ENCODE measurements at regions not wholly inside any gene's neighbourhood (a gene's known extent, or its start where the extent isn't known, plus 50 kb on each side); places are given as distances from the start of the nearest gene placed in this dataset.

- Histone ChIP-seq H2AFZ (ENCODE audit: low read length) (no peak overlapping the region), H3K27ac (ENCODE audit: low read depth, low read length) (no peak overlapping the region), H4K8ac (ENCODE audit: extremely low read depth, insufficient read depth, low read length) (no peak overlapping the region), H3K18ac (ENCODE audit: extremely low read depth, low read length) (no peak overlapping the region), H4K20me1 (replicated peaks in 1 of 2; ENCODE audit: control insufficient read depth in 1 of 2, insufficient read depth in 2 of 2, low read length in 2 of 2) (no peaks in the 10 kb centered on the region), H3K79me1 (ENCODE audit: low read depth, low read length) (no peaks in the 10 kb centered on the region), H3K36me3 (ENCODE audit: control insufficient read depth in 2 of 4, insufficient read depth in 4 of 4, low read length in 3 of 4) (no peaks in the 10 kb centered on the region), H4K91ac (replicated peaks; ENCODE audit: insufficient read length, low read length) (no peak overlapping the region), H3K14ac (ENCODE audit: insufficient read length) (no peak overlapping the region), H3K9me3 (ENCODE audit: insufficient read depth in 2 of 2, low read depth in 1 of 2, low read length in 1 of 2) (no peaks in the 10 kb centered on the region), H3K4ac (replicated peaks; ENCODE audit: insufficient read length, low read depth, low read length) (no peak overlapping the region), H3K4me2 (ENCODE audit: insufficient read depth in 1 of 2, low read depth in 2 of 2, low read length in 2 of 2) (no peak overlapping the region), H2BK20ac (ENCODE audit: low read length) (no peak overlapping the region), H3K4me1 (replicated peaks in 1 of 4; ENCODE audit: control insufficient read depth in 3 of 4, insufficient read depth in 4 of 4, low read length in 3 of 4) (no peaks in the 10 kb centered on the region), H2AK5ac (ENCODE audit: low read depth, low read length) (no peak overlapping the region), H3K23ac (ENCODE audit: insufficient read length) (no peak overlapping the region), H2BK120ac (replicated peaks; ENCODE audit: low read depth, low read length) (no peak overlapping the region), H3K4me3 (ENCODE audit: extremely low read depth in 1 of 4, insufficient read depth in 2 of 4, low read depth in 3 of 4, low read length in 4 of 4) (no peak overlapping the region), H2BK15ac (ENCODE audit: low read length) (no peak overlapping the region), H3K9ac (replicated peaks in 1 of 4; ENCODE audit: extremely low read depth in 1 of 4, low read depth in 3 of 4, low read length in 3 of 4) (no peak overlapping the region), H3K27me3 (replicated peaks in 1 of 4; ENCODE audit: control insufficient read depth in 3 of 4, extremely low read depth in 1 of 4, insufficient read depth in 3 of 4, low read length in 3 of 4) (no peaks in the 10 kb centered on the region), H4K5ac (ENCODE audit: insufficient read length, low read depth, low read length) (no peak overlapping the region), H2BK12ac (ENCODE audit: low read depth, low read length) (no peak overlapping the region), H3K56ac (replicated peaks; ENCODE audit: insufficient read length, low read depth, low read length) (no peak overlapping the region), H3K23me2 (ENCODE audit: low read depth, low read length) (no peaks in the 10 kb centered on the region), H3K79me2 (ENCODE audit: control insufficient read depth in 1 of 2, insufficient read depth in 2 of 2, low read length in 2 of 2) (no peaks in the 10 kb centered on the region), H2BK5ac (ENCODE audit: low read depth, low read length) (no peak overlapping the region)
- 95% methylated on average over 6 of the region's 6 CpGs; no CpG with 5 or more reads in 1 of the 2 experiments for WGBS, 2 experiments (ENCODE audit: extremely low coverage in 1 of 2, insufficient coverage in 1 of 2, insufficient read length in 1 of 2, insufficient replicate concordance in 2 of 2, low coverage in 1 of 2, low lambda C conversion rate in 2 of 2, missing lambda C conversion rate in 1 of 2)
- ChIA-PET CTCF (ENCODE audit: partially characterized antibody) (interaction anchor here (1.0 to 1.1 kb wide), 2 partner anchors 14 to 470 kb away, joined by 3 read pairs; no protein-coding TSS in a partner anchor), POLR2A (ENCODE audit: partially characterized antibody) (no interaction called here)
- FAIRE-seq (no peak), DNase-seq (ENCODE audit: low read depth in 1 of 2, low spot score in 2 of 2) (no peak)
- TF ChIP-seq TCF12 (IDR thresholded peaks at IDR 0.05; ENCODE audit: low read depth, low read length) = no peak
- TF ChIP-seq BCL11A (IDR thresholded peaks at IDR 0.05; ENCODE audit: low read depth in 2 of 2, low read length in 2 of 2) = no peak
- TF ChIP-seq PHF8 (conservative IDR thresholded peaks at IDR 0.05; ENCODE audit: low read depth, low read length) = no peak
- TF ChIP-seq YY1 (IDR thresholded peaks at IDR 0.05; ENCODE audit: low read depth, low read length) = no peak
- TF ChIP-seq SRF (IDR thresholded peaks at IDR 0.05; ENCODE audit: low read depth, low read length) = no peak
- no peak for TF ChIP-seq SP2 (IDR thresholded peaks at IDR 0.05; ENCODE audit: low read length)
- no peak for TF ChIP-seq CBX8 (IDR thresholded peaks at IDR 0.05; ENCODE audit: borderline replicate concordance, low read depth, low read length)
- no peak for TF ChIP-seq POU5F1 (IDR thresholded peaks at IDR 0.05; ENCODE audit: low read depth, low read length)
- TF ChIP-seq CHD1 (IDR thresholded peaks at IDR 0.05; ENCODE audit: low read depth, low read length) = no peak
- TF ChIP-seq ZNF274 (IDR thresholded peaks at IDR 0.05; ENCODE audit: borderline replicate concordance, extremely low read depth, low read length) = no peak
- no peak for TF ChIP-seq HDAC2 (IDR thresholded peaks at IDR 0.05; ENCODE audit: borderline replicate concordance in 1 of 2, low read depth in 2 of 2, low read length in 2 of 2)
- no peak for TF ChIP-seq TAF1 (IDR thresholded peaks at IDR 0.05; ENCODE audit: low read depth, low read length)
- TF ChIP-seq USF2 (IDR thresholded peaks at IDR 0.05; ENCODE audit: low read length) = no peak
- TF ChIP-seq GABPA (IDR thresholded peaks at IDR 0.05; ENCODE audit: borderline replicate concordance, insufficient read depth, low read length) = no peak
Observed at GRCh38 chr6:170047823-170048222, 243.1 kb downstream of the DLL1 start.

Measured in H1 (cell line).